GM12878 (cell line): ENCODE measurements at regions not wholly inside any gene's neighbourhood (a gene's known extent, or its start where the extent isn't known, plus 50 kb on each side); places are given as distances from the start of the nearest gene placed in this dataset.

Source experiments
- ATAC-seq: fragments of 200-7000 bp; cut with Tn5 transposase; 3 replicates; pipeline ENCODE4 v1.9.1; 2020; ENCODE audit warnings: mild to moderate bottlenecking, moderate library complexity
- BruUV-seq: library from RNA; stranded (reverse); fragments of 400-500 nt; replicated peaks from 2 replicates; lab custom pipeline; 2021; lab: Mats Ljungman, UMichigan
- CTCF ChIA-PET: fragments of 300-600 bp; sonication (Branson Sonifier 250); formaldehyde crosslinking; extraction: SDS; loops from one replicate; lab custom pipeline; 2021; ENCODE audit warnings: inconsistent platforms; lab: Yijun Ruan, JAX
- POLR2A ChIA-PET: fragments of 350-600 bp; formaldehyde crosslinking; extraction: SDS; loops from one replicate; lab custom pipeline; 2021; ENCODE audit warnings: inconsistent platforms; lab: Charles Lee
- RAD21 ChIA-PET: fragments of 300-600 bp; sonication (Branson Sonifier 250); formaldehyde crosslinking; loops from one replicate; lab custom pipeline; 2023; ENCODE audit warnings: antibody characterized with exemption; ENCODE audit not compliant: unreplicated experiment; lab: Charles Lee
- SMC1A ChIA-PET: fragments of 300-600 bp; sonication (Branson Sonifier 250); formaldehyde crosslinking; loops from one replicate; lab custom pipeline; 2023; ENCODE audit not compliant: unreplicated experiment, uncharacterized antibody; lab: Charles Lee
- DNase-seq: peaks from one replicate; pipeline ENCODE4 v3.0.0-alpha.2; 2011; ENCODE audit warnings: low read depth, low spot score
- FAIRE-seq: peaks from 3 replicates; lab custom pipeline; 2011; peaks lifted over from hg19 to GRCh38; lab: Jason Lieb, UNC
- H2AFZ ChIP-seq: 2 replicates; pipeline ENCODE4 v1.6.0; 2011; ENCODE audit warnings: low read depth, low read length, control low read depth; ENCODE audit not compliant: control insufficient read depth
- H3K27ac ChIP-seq: 2 replicates; pipeline ENCODE4 v1.5.1; 2011; ENCODE audit warnings: control low read depth; ENCODE audit not compliant: control insufficient read depth, insufficient read depth
- H3K27me3 ChIP-seq, 2 experiments: replicated peaks in 1 of 2; 2 replicates each; pipeline versions ENCODE4 v1.6.0 to v1.6.1; 2011; ENCODE audit warnings: low read length in 1 of 2; ENCODE audit not compliant: control insufficient read depth in 2 of 2, insufficient read depth in 2 of 2
- H3K36me3 ChIP-seq, 2 experiments: 2 replicates each; pipeline ENCODE4 v1.5.1; 2011; ENCODE audit warnings: low read length in 1 of 2; ENCODE audit not compliant: control insufficient read depth in 2 of 2, insufficient read depth in 2 of 2
- H3K4me1 ChIP-seq: 2 replicates; pipeline ENCODE4 v1.6.1; 2011; ENCODE audit warnings: mild to moderate bottlenecking, low read length, moderate library complexity, mixed read lengths; ENCODE audit not compliant: control insufficient read depth, insufficient read depth
- H3K4me2 ChIP-seq: 2 replicates; pipeline ENCODE4 v1.6.0; 2011; ENCODE audit warnings: control low read depth; ENCODE audit not compliant: control insufficient read depth, insufficient read depth
- H3K4me3 ChIP-seq: fragments of 200-600 bp; sonication (generic); 2 replicates; pipeline ENCODE4 v1.5.1; 2016
- H3K79me2 ChIP-seq: 2 replicates; pipeline ENCODE4 v1.6.0; 2011; ENCODE audit warnings: low read length; ENCODE audit not compliant: control insufficient read depth, insufficient read depth
- H3K9ac ChIP-seq: 2 replicates; pipeline ENCODE4 v1.8.0; 2011; ENCODE audit warnings: low read length, control low read depth, mixed read lengths; ENCODE audit not compliant: control insufficient read depth, insufficient read depth
- H3K9me3 ChIP-seq: replicated peaks from 3 replicates; pipeline ENCODE4 v1.5.1; 2011; ENCODE audit warnings: mild to moderate bottlenecking, low read length; ENCODE audit not compliant: control insufficient read depth, insufficient read depth
- H4K20me1 ChIP-seq: 2 replicates; pipeline ENCODE4 v1.6.0; 2011; ENCODE audit not compliant: control insufficient read depth, insufficient read depth
- CREM ChIP-seq: IDR thresholded peaks from 2 replicates; pipeline ENCODE4 v1.6.1; 2014; ENCODE audit warnings: antibody characterized with exemption, low read depth
- FOXK2 ChIP-seq: fragments of 450-650 bp; IDR thresholded peaks from 2 replicates; pipeline ENCODE4 v1.6.1; 2017; ENCODE audit warnings: mild to moderate bottlenecking, moderate library complexity
- GABPA ChIP-seq: IDR thresholded peaks from 2 replicates; pipeline ENCODE4 v1.6.1; 2014; ENCODE audit warnings: antibody characterized with exemption, low read depth, mild to moderate bottlenecking, inconsistent platforms
- HDAC6 ChIP-seq: fragments of 200-600 bp; sonication (generic); IDR thresholded peaks from one replicate; pipeline ENCODE4 v1.8.0; 2017; ENCODE audit warnings: antibody characterized with exemption; ENCODE audit not compliant: unreplicated experiment
- NR2C1 ChIP-seq: fragments of 450-650 bp; IDR thresholded peaks from 2 replicates; pipeline ENCODE4 v1.6.1; 2017; ENCODE audit warnings: antibody characterized with exemption, mild to moderate bottlenecking, moderate library complexity
- NR2F1 ChIP-seq: fragments of 450-650 bp; conservative IDR thresholded peaks from 2 replicates; pipeline ENCODE4 v1.6.1; 2017; ENCODE audit warnings: mild to moderate bottlenecking
- RELA ChIP-seq: fragments of 450-650 bp; IDR thresholded peaks from 2 replicates; pipeline ENCODE4 v1.8.0; 2014; ENCODE audit warnings: borderline replicate concordance; ENCODE audit not compliant: partially characterized antibody
- SIN3A ChIP-seq: IDR thresholded peaks from 2 replicates; pipeline ENCODE4 v1.6.1; 2012; ENCODE audit warnings: low read depth, low read length, improper control_type of control experiment
- SMAD5 ChIP-seq: IDR thresholded peaks from 2 replicates; pipeline ENCODE4 v1.6.1; 2016; ENCODE audit warnings: antibody characterized with exemption, low read depth
- SMARCA5 ChIP-seq: fragments of 450-650 bp; IDR thresholded peaks from 2 replicates; pipeline ENCODE4 v1.6.1; 2017; ENCODE audit warnings: mild to moderate bottlenecking
- SREBF1 ChIP-seq: IDR thresholded peaks from 2 replicates; pipeline ENCODE4 v1.6.1; 2012; ENCODE audit warnings: mild to moderate bottlenecking, low read length
- SREBF2 ChIP-seq: IDR thresholded peaks from 2 replicates; pipeline ENCODE4 v1.6.1; 2012; ENCODE audit warnings: mild to moderate bottlenecking, low read length
- TBL1XR1 ChIP-seq: IDR thresholded peaks from 2 replicates; pipeline ENCODE4 v1.6.1; 2012; ENCODE audit warnings: low read depth, low read length, improper control_type of control experiment
- ZBED1 ChIP-seq: IDR thresholded peaks from 2 replicates; pipeline ENCODE4 v1.6.1; 2016; ENCODE audit warnings: borderline replicate concordance
- ZNF217 ChIP-seq: fragments of 450-650 bp; IDR thresholded peaks from 2 replicates; pipeline ENCODE4 v1.6.1; 2017; ENCODE audit warnings: antibody characterized with exemption, mild to moderate bottlenecking
- WGBS: methylation state at CpG from one replicate; pipeline ENCODE4 v1.1.6; 2016; ENCODE audit warnings: low lambda C conversion rate; ENCODE audit not compliant: insufficient replicate concordance, insufficient coverage; ENCODE audit errors: missing lambda C conversion rate; 5-methylcytosine and 5-hydroxymethylcytosine counted together
- in situ Hi-C: fragments of 300-500 bp; cut with MboI; formaldehyde crosslinking; loops from 9 replicates; pipeline ENCODE4 v1.14.3; 2018; ENCODE audit warnings: mixed read lengths
- intact Hi-C: fragments of 100-400 bp; cut with micrococcal nuclease; formaldehyde crosslinking; loops from one replicate; pipeline ENCODE4 v1.14.2; 2022; ENCODE audit not compliant: unreplicated experiment

DNA sequence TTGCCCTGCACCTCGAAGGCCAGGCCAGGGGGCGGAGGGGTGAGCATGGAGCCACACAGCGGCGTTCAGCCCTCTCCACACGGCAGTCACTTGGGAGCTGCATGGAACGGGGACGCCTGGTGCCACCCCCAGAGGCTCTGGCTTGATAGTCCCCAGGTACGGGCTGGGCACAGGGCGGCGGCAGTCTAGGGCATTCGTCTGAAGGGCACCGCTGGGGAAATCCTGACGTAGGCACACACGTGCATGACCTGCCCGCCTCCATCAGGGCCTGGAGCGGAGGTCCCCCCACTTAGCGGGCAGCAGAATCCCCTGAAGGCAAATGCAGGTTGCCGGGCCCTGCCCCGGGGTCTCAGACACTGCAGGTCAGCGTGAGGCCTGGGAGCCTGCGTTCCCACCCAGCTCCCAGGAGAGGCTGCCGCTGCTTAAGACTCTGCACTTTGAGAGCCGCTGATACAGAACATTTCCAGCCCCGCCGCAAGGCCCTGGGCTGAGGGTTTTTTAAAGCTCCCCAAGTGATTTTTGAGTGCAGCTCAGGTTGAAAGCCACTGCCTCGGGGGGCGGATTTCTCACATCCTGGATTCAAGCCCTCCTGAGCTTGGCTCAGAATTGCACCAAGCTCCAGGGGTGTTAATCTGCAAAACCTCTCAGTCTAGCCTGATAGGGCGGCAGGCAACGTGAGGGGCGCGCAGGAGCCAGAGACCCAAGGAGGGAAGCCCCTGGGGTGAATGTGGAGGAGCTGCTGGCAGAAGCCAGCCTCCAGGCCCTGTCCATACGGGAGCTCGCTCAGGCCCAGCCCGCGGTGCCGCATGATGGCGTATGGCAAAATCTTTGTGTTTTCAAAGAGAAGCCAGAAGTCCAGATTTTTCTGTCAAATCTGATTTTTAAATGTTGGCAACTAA, 182.3 kb upstream of the GSE1 start:
- no peak for TF ChIP-seq SMARCA5
- no peak for TF ChIP-seq ZNF217
- TF ChIP-seq SREBF2, result no peak
- no peak for TF ChIP-seq HDAC6
- TF ChIP-seq SREBF1, result no peak
- no peak for TF ChIP-seq SMAD5
- no peak for TF ChIP-seq NR2C1
- TF ChIP-seq RELA, result no peak
- no peak for TF ChIP-seq CREM
- no peak for TF ChIP-seq NR2F1
- no peak for TF ChIP-seq GABPA
- no peak for TF ChIP-seq SIN3A
- TF ChIP-seq TBL1XR1, result no peak
- no peak for TF ChIP-seq FOXK2
- TF ChIP-seq ZBED1, result no peak
- no peak overlapping the region for H3K4me3 ChIP-seq
- RAD21 ChIA-PET, result no interaction called here
- POLR2A ChIA-PET, result no interaction called here
- DNase-seq (no peak), FAIRE-seq (no peak), ATAC-seq (no peak)
- in situ Hi-C loops (loop anchor here (25.0 kb wide), 1 partner anchor 182 kb away; the partner anchor contains the start of gene GSE1), intact Hi-C loops (no loop called here)
- H3K9ac ChIP-seq, result no peak overlapping the region
- no peaks in the 10 kb centered on the region for H3K9me3 ChIP-seq
- no peak overlapping the region for H2AFZ ChIP-seq
- no peaks in the 10 kb centered on the region for H3K4me1 ChIP-seq
- 54% methylated on average over 37 of the region's 37 CpGs for WGBS
- peaks cover 0 to 3% of the 10 kb centered on the region in 2 experiments; a peak in 2 of 4 replicates for H3K27me3 ChIP-seq
- H3K36me3 ChIP-seq, result no peaks in the 10 kb centered on the region
- no peaks in the 10 kb centered on the region for H4K20me1 ChIP-seq
- H3K79me2 ChIP-seq, result no peaks in the 10 kb centered on the region
- SMC1A ChIA-PET, result no interaction called here
- no TSS peak for BruUV-seq
- no peak overlapping the region for H3K4me2 ChIP-seq
- CTCF ChIA-PET, result interaction anchor here (1.0 to 2.9 kb wide), 2 partner anchors 10 to 12 kb away, joined by 3 to 10 read pairs; no protein-coding TSS in a partner anchor
- no peak overlapping the region for H3K27ac ChIP-seq
